ENCODE measurements at regions not wholly inside any gene's neighbourhood (a gene's known extent, or its start where the extent isn't known, plus 50 kb on each side); places are given as distances from the start of the nearest gene placed in this dataset.

DNA sequence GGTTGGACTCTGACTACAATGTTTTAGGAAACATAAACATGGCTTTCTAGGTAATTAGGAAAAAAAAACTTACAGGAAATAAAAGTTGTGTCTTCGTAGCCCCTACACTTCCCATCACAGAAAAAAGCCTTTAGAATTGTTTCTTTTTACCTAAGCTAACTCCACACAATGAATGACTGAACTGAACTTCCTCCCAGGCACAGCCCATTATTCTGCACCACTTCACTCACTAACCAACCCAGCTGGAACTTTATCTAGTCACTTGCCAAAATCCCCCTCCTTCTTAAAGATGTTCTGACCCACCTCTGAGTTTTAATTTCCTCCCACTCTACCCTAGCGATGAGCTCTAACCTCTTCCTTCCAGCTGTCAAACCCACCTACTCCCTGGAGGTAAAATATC lies 91.7 kb upstream of the MEOX2 start:
- no peak for TF ChIP-seq POLR2A (IDR thresholded peaks at IDR 0.05; ENCODE audit: extremely low read depth, insufficient read length)
- TF ChIP-seq, protein P1, sequence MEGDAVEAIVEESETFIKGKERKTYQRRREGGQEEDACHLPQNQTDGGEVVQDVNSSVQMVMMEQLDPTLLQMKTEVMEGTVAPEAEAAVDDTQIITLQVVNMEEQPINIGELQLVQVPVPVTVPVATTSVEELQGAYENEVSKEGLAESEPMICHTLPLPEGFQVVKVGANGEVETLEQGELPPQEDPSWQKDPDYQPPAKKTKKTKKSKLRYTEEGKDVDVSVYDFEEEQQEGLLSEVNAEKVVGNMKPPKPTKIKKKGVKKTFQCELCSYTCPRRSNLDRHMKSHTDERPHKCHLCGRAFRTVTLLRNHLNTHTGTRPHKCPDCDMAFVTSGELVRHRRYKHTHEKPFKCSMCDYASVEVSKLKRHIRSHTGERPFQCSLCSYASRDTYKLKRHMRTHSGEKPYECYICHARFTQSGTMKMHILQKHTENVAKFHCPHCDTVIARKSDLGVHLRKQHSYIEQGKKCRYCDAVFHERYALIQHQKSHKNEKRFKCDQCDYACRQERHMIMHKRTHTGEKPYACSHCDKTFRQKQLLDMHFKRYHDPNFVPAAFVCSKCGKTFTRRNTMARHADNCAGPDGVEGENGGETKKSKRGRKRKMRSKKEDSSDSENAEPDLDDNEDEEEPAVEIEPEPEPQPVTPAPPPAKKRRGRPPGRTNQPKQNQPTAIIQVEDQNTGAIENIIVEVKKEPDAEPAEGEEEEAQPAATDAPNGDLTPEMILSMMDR (IDR thresholded peaks at IDR 0.05; ENCODE audit: low read depth, low read length) = no peak

Measured in NB4 (cell line).